GM12891 (cell line): ENCODE measurements at regions not wholly inside any gene's neighbourhood (a gene's known extent, or its start where the extent isn't known, plus 50 kb on each side); places are given as distances from the start of the nearest gene placed in this dataset.
"Not testable (repeated sequence)": the region's sequence is repeated elsewhere in the genome, so short reads cannot be mapped to it uniquely, and the experiment has no call there.

ENCODE experiments used
- POLR2A ChIP-seq: IDR thresholded peaks from 2 replicates; pipeline ENCODE4 v1.6.1; 2011; ENCODE audit warnings: low read depth, low read length, control low read depth
- POLR2AphosphoS5 ChIP-seq: IDR thresholded peaks from 2 replicates; pipeline ENCODE4 v1.6.1; 2011; ENCODE audit warnings: low read depth, low read length, control low read depth
- TAF1 ChIP-seq: IDR thresholded peaks from 2 replicates; pipeline ENCODE4 v1.6.1; 2011; ENCODE audit warnings: low read depth, low read length, control low read depth

GRCh38 chr6:11402581-11402980 lies 135.0 kb upstream of the TMEM170B start:
- not testable (repeated sequence) for TF ChIP-seq POLR2A, POLR2AphosphoS5, TAF1
